ENCODE measurements at regions not wholly inside any gene's neighbourhood (a gene's known extent, or its start where the extent isn't known, plus 50 kb on each side); places are given as distances from the start of the nearest gene placed in this dataset.

DNA sequence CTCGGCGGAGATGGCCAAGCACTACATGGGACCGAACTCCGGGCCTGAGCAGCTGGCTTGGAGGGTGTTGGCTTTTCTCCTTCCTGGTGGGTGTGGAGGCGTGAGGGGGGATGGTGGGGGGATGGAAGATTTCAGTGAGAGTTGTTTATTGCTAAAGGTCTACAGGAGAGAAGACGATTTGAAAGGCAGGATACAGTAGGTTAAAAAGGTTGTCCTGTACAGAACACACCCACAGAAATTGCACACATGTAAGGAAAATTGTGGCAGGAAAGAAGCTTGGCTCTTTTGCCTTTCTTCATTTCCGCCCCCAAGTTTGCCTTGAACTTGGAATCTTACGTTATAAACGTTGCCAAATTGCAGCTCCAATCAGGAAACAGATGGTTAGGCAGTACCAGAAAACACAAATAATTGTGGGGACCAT, 74.1 kb upstream of the STOX2 start (continued):
- TF ChIP-seq EZH2phosphoT487 (IDR thresholded peaks at IDR 0.05; ENCODE audit: unreplicated experiment) (no peak), NANOG (IDR thresholded peaks at IDR 0.05; ENCODE audit: borderline replicate concordance) (no peak), EZH2 (IDR thresholded peaks at IDR 0.05; ENCODE audit: low read depth, unreplicated experiment) (no peak)

DNA sequence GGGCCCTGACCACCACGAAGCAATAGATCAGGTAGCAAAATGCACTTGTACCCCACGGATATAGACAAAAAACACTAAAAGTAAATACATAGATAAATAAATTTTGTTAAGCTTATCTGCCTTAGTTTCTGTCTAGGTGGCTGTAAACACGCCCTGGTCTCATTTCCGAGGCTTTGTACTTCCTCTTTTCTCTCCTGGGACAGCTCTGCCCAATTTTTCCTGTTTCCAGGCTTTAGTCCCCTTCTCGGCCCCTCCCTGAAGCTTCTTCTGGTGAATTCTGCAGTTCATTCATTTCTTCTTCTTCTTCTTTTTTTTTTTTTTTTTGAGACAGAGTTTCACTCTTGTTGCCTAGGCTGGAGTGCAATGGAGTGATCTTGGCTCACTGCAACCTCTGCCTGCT, 73.4 kb upstream of the STOX2 start:
- no peak overlapping the region for H3K4me3 Mint-ChIP-seq
- no peaks in the 10 kb centered on the region for H3K27me3 ChIP-seq (ENCODE audit: insufficient read depth)
- no peak overlapping the region for H3K27ac ChIP-seq (ENCODE audit: low read depth)
- H3K36me3 ChIP-seq (ENCODE audit: insufficient read depth): no peaks in the 10 kb centered on the region
- peaks cover 8% of the 10 kb centered on the region for H3K4me1 Mint-ChIP-seq
- no peak for ATAC-seq
- no peaks in the 10 kb centered on the region for H4K20me1 ChIP-seq (replicated peaks; ENCODE audit: insufficient read depth)
- H3K9me2 ChIP-seq (ENCODE audit: insufficient read depth): no peaks in the 10 kb centered on the region
- no peaks in the 10 kb centered on the region for H3K27me3 Mint-ChIP-seq (ENCODE audit: insufficient read depth, low read depth, poor library complexity)
- no peaks in the 10 kb centered on the region for H3K79me2 ChIP-seq (replicated peaks; ENCODE audit: insufficient read depth)
- TF ChIP-seq, protein P1, sequence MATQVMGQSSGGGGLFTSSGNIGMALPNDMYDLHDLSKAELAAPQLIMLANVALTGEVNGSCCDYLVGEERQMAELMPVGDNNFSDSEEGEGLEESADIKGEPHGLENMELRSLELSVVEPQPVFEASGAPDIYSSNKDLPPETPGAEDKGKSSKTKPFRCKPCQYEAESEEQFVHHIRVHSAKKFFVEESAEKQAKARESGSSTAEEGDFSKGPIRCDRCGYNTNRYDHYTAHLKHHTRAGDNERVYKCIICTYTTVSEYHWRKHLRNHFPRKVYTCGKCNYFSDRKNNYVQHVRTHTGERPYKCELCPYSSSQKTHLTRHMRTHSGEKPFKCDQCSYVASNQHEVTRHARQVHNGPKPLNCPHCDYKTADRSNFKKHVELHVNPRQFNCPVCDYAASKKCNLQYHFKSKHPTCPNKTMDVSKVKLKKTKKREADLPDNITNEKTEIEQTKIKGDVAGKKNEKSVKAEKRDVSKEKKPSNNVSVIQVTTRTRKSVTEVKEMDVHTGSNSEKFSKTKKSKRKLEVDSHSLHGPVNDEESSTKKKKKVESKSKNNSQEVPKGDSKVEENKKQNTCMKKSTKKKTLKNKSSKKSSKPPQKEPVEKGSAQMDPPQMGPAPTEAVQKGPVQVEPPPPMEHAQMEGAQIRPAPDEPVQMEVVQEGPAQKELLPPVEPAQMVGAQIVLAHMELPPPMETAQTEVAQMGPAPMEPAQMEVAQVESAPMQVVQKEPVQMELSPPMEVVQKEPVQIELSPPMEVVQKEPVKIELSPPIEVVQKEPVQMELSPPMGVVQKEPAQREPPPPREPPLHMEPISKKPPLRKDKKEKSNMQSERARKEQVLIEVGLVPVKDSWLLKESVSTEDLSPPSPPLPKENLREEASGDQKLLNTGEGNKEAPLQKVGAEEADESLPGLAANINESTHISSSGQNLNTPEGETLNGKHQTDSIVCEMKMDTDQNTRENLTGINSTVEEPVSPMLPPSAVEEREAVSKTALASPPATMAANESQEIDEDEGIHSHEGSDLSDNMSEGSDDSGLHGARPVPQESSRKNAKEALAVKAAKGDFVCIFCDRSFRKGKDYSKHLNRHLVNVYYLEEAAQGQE (IDR thresholded peaks at IDR 0.05; ENCODE audit: unreplicated experiment): no peak
- no peak for TF ChIP-seq ZNF114 (CRISPR knock-in tag; IDR thresholded peaks at IDR 0.05)
- TF ChIP-seq NANOG (IDR thresholded peaks at IDR 0.05; ENCODE audit: borderline replicate concordance): no peak
- TF ChIP-seq STAT1 (IDR thresholded peaks at IDR 0.05; ENCODE audit: unreplicated experiment): no peak
- no peak for TF ChIP-seq EZH2 (IDR thresholded peaks at IDR 0.05; ENCODE audit: low read depth, unreplicated experiment)
- TF ChIP-seq ZNF331 (CRISPR knock-in tag; IDR thresholded peaks at IDR 0.05; ENCODE audit: low read depth): no peak
- TF ChIP-seq CREB1 (CRISPR knock-in tag; IDR thresholded peaks at IDR 0.05; ENCODE audit: low read depth): no peak
- TF ChIP-seq, protein P2, sequence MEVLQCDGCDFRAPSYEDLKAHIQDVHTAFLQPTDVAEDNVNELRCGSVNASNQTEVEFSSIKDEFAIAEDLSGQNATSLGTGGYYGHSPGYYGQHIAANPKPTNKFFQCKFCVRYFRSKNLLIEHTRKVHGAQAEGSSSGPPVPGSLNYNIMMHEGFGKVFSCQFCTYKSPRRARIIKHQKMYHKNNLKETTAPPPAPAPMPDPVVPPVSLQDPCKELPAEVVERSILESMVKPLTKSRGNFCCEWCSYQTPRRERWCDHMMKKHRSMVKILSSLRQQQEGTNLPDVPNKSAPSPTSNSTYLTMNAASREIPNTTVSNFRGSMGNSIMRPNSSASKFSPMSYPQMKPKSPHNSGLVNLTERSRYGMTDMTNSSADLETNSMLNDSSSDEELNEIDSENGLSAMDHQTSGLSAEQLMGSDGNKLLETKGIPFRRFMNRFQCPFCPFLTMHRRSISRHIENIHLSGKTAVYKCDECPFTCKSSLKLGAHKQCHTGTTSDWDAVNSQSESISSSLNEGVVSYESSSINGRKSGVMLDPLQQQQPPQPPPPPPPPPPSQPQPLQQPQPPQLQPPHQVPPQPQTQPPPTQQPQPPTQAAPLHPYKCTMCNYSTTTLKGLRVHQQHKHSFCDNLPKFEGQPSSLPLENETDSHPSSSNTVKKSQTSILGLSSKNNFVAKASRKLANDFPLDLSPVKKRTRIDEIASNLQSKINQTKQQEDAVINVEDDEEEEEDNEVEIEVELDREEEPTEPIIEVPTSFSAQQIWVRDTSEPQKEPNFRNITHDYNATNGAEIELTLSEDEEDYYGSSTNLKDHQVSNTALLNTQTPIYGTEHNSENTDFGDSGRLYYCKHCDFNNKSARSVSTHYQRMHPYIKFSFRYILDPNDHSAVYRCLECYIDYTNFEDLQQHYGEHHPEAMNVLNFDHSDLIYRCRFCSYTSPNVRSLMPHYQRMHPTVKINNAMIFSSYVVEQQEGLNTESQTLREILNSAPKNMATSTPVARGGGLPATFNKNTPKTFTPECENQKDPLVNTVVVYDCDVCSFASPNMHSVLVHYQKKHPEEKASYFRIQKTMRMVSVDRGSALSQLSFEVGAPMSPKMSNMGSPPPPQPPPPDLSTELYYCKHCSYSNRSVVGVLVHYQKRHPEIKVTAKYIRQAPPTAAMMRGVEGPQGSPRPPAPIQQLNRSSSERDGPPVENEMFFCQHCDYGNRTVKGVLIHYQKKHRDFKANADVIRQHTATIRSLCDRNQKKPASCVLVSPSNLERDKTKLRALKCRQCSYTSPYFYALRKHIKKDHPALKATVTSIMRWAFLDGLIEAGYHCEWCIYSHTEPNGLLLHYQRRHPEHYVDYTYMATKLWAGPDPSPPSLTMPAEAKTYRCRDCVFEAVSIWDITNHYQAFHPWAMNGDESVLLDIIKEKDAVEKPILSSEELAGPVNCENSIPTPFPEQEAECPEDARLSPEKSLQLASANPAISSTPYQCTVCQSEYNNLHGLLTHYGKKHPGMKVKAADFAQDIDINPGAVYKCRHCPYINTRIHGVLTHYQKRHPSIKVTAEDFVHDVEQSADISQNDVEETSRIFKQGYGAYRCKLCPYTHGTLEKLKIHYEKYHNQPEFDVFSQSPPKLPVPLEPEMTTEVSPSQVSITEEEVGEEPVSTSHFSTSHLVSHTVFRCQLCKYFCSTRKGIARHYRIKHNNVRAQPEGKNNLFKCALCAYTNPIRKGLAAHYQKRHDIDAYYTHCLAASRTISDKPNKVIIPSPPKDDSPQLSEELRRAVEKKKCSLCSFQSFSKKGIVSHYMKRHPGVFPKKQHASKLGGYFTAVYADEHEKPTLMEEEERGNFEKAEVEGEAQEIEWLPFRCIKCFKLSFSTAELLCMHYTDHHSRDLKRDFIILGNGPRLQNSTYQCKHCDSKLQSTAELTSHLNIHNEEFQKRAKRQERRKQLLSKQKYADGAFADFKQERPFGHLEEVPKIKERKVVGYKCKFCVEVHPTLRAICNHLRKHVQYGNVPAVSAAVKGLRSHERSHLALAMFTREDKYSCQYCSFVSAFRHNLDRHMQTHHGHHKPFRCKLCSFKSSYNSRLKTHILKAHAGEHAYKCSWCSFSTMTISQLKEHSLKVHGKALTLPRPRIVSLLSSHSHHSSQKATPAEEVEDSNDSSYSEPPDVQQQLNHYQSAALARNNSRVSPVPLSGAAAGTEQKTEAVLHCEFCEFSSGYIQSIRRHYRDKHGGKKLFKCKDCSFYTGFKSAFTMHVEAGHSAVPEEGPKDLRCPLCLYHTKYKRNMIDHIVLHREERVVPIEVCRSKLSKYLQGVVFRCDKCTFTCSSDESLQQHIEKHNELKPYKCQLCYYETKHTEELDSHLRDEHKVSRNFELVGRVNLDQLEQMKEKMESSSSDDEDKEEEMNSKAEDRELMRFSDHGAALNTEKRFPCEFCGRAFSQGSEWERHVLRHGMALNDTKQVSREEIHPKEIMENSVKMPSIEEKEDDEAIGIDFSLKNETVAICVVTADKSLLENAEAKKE (CRISPR knock-in tag; IDR thresholded peaks at IDR 0.05): no peak
- TF ChIP-seq JUNB (IDR thresholded peaks at IDR 0.05; ENCODE audit: unreplicated experiment): no peak
- TF ChIP-seq, protein P3, sequence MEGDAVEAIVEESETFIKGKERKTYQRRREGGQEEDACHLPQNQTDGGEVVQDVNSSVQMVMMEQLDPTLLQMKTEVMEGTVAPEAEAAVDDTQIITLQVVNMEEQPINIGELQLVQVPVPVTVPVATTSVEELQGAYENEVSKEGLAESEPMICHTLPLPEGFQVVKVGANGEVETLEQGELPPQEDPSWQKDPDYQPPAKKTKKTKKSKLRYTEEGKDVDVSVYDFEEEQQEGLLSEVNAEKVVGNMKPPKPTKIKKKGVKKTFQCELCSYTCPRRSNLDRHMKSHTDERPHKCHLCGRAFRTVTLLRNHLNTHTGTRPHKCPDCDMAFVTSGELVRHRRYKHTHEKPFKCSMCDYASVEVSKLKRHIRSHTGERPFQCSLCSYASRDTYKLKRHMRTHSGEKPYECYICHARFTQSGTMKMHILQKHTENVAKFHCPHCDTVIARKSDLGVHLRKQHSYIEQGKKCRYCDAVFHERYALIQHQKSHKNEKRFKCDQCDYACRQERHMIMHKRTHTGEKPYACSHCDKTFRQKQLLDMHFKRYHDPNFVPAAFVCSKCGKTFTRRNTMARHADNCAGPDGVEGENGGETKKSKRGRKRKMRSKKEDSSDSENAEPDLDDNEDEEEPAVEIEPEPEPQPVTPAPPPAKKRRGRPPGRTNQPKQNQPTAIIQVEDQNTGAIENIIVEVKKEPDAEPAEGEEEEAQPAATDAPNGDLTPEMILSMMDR (conservative IDR thresholded peaks at IDR 0.05; ENCODE audit: low read depth in 2 of 2): no peak
- TF ChIP-seq POLR2AphosphoS5 (IDR thresholded peaks at IDR 0.05; ENCODE audit: low read depth): no peak
- no peak for TF ChIP-seq EZH2phosphoT487 (IDR thresholded peaks at IDR 0.05; ENCODE audit: unreplicated experiment)
- TF ChIP-seq, protein P4, sequence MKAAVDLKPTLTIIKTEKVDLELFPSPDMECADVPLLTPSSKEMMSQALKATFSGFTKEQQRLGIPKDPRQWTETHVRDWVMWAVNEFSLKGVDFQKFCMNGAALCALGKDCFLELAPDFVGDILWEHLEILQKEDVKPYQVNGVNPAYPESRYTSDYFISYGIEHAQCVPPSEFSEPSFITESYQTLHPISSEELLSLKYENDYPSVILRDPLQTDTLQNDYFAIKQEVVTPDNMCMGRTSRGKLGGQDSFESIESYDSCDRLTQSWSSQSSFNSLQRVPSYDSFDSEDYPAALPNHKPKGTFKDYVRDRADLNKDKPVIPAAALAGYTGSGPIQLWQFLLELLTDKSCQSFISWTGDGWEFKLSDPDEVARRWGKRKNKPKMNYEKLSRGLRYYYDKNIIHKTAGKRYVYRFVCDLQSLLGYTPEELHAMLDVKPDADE (IDR thresholded peaks at IDR 0.05): no peak
- H3K4me3 ChIP-seq: no peak overlapping the region
- no peaks in the 10 kb centered on the region for H3K4me1 ChIP-seq (ENCODE audit: insufficient read depth)
- no peak overlapping the region for H3K4me2 ChIP-seq
- no peaks in the 10 kb centered on the region for H3K9me3 Mint-ChIP-seq
- no peak overlapping the region for H2AFZ ChIP-seq
- no peaks in the 10 kb centered on the region for H3K36me3 Mint-ChIP-seq (ENCODE audit: low read depth)
- H3F3A ChIP-seq (replicated peaks; ENCODE audit: low read depth): no peaks in the 10 kb centered on the region
- DNase-seq (ENCODE audit: low spot score): no peak
- H3K27ac Mint-ChIP-seq: no peak overlapping the region
